ENCODE measurements at regions not wholly inside any gene's neighbourhood (a gene's known extent, or its start where the extent isn't known, plus 50 kb on each side); places are given as distances from the start of the nearest gene placed in this dataset.
"Not testable (repeated sequence)": the region's sequence is repeated elsewhere in the genome, so short reads cannot be mapped to it uniquely, and the experiment has no call there.

GRCh38 chr12:124140944-124141486, 153.9 kb upstream of the RFLNA start:
- H3F3A ChIP-seq (ENCODE audit: insufficient read depth) = no peaks in the 10 kb centered on the region
- no peak for DNase-seq
- peaks cover 12% of the 10 kb centered on the region; the same call in 1 of the 2 replicates for H3K27me3 ChIP-seq (replicated peaks; ENCODE audit: insufficient read depth)
- H3K4me3 ChIP-seq = no peak overlapping the region
- H3K27ac ChIP-seq = no peak overlapping the region
- H3K36me3 ChIP-seq (ENCODE audit: low read depth) = no peaks in the 10 kb centered on the region
- no peak overlapping the region for H3K4me2 ChIP-seq (ENCODE audit: unreplicated experiment)
- no peak overlapping the region for H2AFZ ChIP-seq
- in situ Hi-C loops (cut with MboI) = no loop called here
- H3K4me1 ChIP-seq (ENCODE audit: insufficient read depth) = no peaks in the 10 kb centered on the region
- H4K20me1 ChIP-seq (ENCODE audit: insufficient read depth) = no peaks in the 10 kb centered on the region
- H3K9me3 ChIP-seq (ENCODE audit: low read depth) = no peaks in the 10 kb centered on the region
- no peak overlapping the region for H3K9ac ChIP-seq
- no peaks in the 10 kb centered on the region for H3K9me2 ChIP-seq (ENCODE audit: insufficient read depth)
- no peaks in the 10 kb centered on the region for H3K79me2 ChIP-seq (ENCODE audit: insufficient read depth)
- 55 to 57% methylated on average over 7 of the region's 7 CpGs for WGBS, 2 experiments (ENCODE audit: low coverage in 1 of 2, low lambda C conversion rate in 2 of 2, missing lambda C conversion rate in 2 of 2)
- TF ChIP-seq EZH2 (IDR thresholded peaks at IDR 0.05; ENCODE audit: insufficient read depth, poor library complexity, severe bottlenecking) = no peak
- no peak for TF ChIP-seq EZH2phosphoT487 (IDR thresholded peaks at IDR 0.05; ENCODE audit: insufficient read depth, low read depth)

- peaks cover 12% of the 10 kb centered on the region; the same call in 1 of the 2 replicates for H3K27me3 ChIP-seq (replicated peaks; ENCODE audit: insufficient read depth)
- H3K4me3 ChIP-seq; H2AFZ ChIP-seq; H3K27ac ChIP-seq; H3F3A ChIP-seq (ENCODE audit: insufficient read depth); H3K4me1 ChIP-seq (ENCODE audit: insufficient read depth); H3K9me2 ChIP-seq (ENCODE audit: insufficient read depth); in situ Hi-C loops (cut with MboI); H4K20me1 ChIP-seq (ENCODE audit: insufficient read depth); H3K36me3 ChIP-seq (ENCODE audit: low read depth); H3K4me2 ChIP-seq (ENCODE audit: unreplicated experiment); H3K9ac ChIP-seq; H3K79me2 ChIP-seq (ENCODE audit: insufficient read depth); H3K9me3 ChIP-seq (ENCODE audit: low read depth); DNase-seq: not testable (repeated sequence)
- WGBS, 2 experiments (ENCODE audit: low coverage in 1 of 2, low lambda C conversion rate in 2 of 2, missing lambda C conversion rate in 2 of 2) = 32 to 34% methylated on average over 3 of the region's 3 CpGs
These were observed 153.3 kb upstream of the RFLNA start for GRCh38 chr12:124141611-124142010.

- no peaks in the 10 kb centered on the region for H3K79me2 ChIP-seq (ENCODE audit: insufficient read depth)
- in situ Hi-C loops (cut with MboI) = no loop called here
- 56 to 64% methylated on average over 8 of the region's 8 CpGs for WGBS, 2 experiments (ENCODE audit: low coverage in 1 of 2, low lambda C conversion rate in 2 of 2, missing lambda C conversion rate in 2 of 2)
These were observed 152.4 kb upstream of the RFLNA start for GRCh38 chr12:124142395-124143035.

GRCh38 chr12:124143726-124144125, 151.2 kb upstream of the RFLNA start:
- Histone ChIP-seq H2AFZ (no peak overlapping the region), H3K9me2 (ENCODE audit: insufficient read depth) (no peaks in the 10 kb centered on the region), H3F3A (ENCODE audit: insufficient read depth) (no peaks in the 10 kb centered on the region), H4K20me1 (ENCODE audit: insufficient read depth) (no peaks in the 10 kb centered on the region), H3K4me1 (ENCODE audit: insufficient read depth) (no peaks in the 10 kb centered on the region), H3K27me3 (replicated peaks; ENCODE audit: insufficient read depth) (peaks cover 12% of the 10 kb centered on the region; the same call in 1 of the 2 replicates), H3K27ac (no peak overlapping the region), H3K79me2 (ENCODE audit: insufficient read depth) (no peaks in the 10 kb centered on the region), H3K36me3 (ENCODE audit: low read depth) (no peaks in the 10 kb centered on the region), H3K4me3 (no peak overlapping the region), H3K9me3 (ENCODE audit: low read depth) (no peaks in the 10 kb centered on the region), H3K9ac (no peak overlapping the region), H3K4me2 (ENCODE audit: unreplicated experiment) (no peak overlapping the region)
- WGBS, 2 experiments (ENCODE audit: low coverage in 1 of 2, low lambda C conversion rate in 2 of 2, missing lambda C conversion rate in 2 of 2) = 80 to 82% methylated on average over 5 of the region's 5 CpGs
- in situ Hi-C loops (cut with MboI) = no loop called here
- no peak for DNase-seq
- TF ChIP-seq EZH2phosphoT487 (IDR thresholded peaks at IDR 0.05; ENCODE audit: insufficient read depth, low read depth) (no peak), EZH2 (IDR thresholded peaks at IDR 0.05; ENCODE audit: insufficient read depth, poor library complexity, severe bottlenecking) (no peak)

More at GRCh38 chr12:124142395-124143035, 152.4 kb upstream of the RFLNA start:
- Histone ChIP-seq H3K27ac (no peak overlapping the region), H3K4me3 (no peak overlapping the region), H2AFZ (no peak overlapping the region), H3K4me2 (ENCODE audit: unreplicated experiment) (no peak overlapping the region), H3K9me3 (ENCODE audit: low read depth) (no peaks in the 10 kb centered on the region), H3K4me1 (ENCODE audit: insufficient read depth) (no peaks in the 10 kb centered on the region), H3K36me3 (ENCODE audit: low read depth) (no peaks in the 10 kb centered on the region), H4K20me1 (ENCODE audit: insufficient read depth) (no peaks in the 10 kb centered on the region), H3F3A (ENCODE audit: insufficient read depth) (no peaks in the 10 kb centered on the region), H3K9me2 (ENCODE audit: insufficient read depth) (no peaks in the 10 kb centered on the region), H3K9ac (no peak overlapping the region), H3K27me3 (replicated peaks; ENCODE audit: insufficient read depth) (peaks cover 12% of the 10 kb centered on the region; the same call in 1 of the 2 replicates)
- no peak for DNase-seq
- TF ChIP-seq EZH2phosphoT487 (IDR thresholded peaks at IDR 0.05; ENCODE audit: insufficient read depth, low read depth) (no peak), EZH2 (IDR thresholded peaks at IDR 0.05; ENCODE audit: insufficient read depth, poor library complexity, severe bottlenecking) (no peak)

Measured in GM23248 (cell line).